PC-3 (cell line): ENCODE measurements at regions not wholly inside any gene's neighbourhood (a gene's known extent, or its start where the extent isn't known, plus 50 kb on each side); places are given as distances from the start of the nearest gene placed in this dataset.

ENCODE experiments used
- EZH2 ChIP-seq: fragments of 300-600 bp; sonication (generic); IDR thresholded peaks from one replicate; pipeline ENCODE4 v1.6.1; 2017; ENCODE audit warnings: antibody characterized with exemption, mild to moderate bottlenecking, low read length; ENCODE audit not compliant: unreplicated experiment
- EZH2phosphoT487 ChIP-seq: fragments of 300-600 bp; sonication (generic); IDR thresholded peaks from 2 replicates; pipeline ENCODE4 v1.6.1; 2018; ENCODE audit warnings: mild to moderate bottlenecking, antibody characterized with exemption, low read length, borderline replicate concordance
- TF ChIP-seq, protein P1 (sequence below): fragments of 300-600 bp; sonication (generic); conservative IDR thresholded peaks from 2 replicates; pipeline ENCODE4 v1.5.1; 2017; ENCODE audit warnings: antibody characterized with exemption, low read depth, mild to moderate bottlenecking, low read length

DNA sequence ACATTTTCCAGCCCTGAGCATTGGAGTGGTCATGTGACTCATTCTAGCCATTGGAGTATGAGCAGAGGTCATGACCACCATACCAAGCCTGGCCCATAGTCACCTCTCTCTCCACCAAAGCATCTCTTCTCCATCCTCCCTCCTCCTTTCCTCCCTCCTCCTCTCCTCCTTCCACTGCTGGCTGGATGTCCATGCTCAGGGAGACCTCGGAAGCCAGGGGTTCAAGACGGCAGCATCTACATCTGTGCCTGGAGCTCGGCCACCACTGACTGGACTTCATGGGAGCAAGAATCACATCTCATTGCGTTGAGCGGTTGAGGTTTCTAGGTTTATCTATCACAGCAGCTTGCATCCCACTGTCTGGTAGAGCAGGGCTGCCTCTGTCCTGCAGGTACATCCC, 252.4 kb downstream of the NDUFA10 start:
- TF ChIP-seq, protein P1, sequence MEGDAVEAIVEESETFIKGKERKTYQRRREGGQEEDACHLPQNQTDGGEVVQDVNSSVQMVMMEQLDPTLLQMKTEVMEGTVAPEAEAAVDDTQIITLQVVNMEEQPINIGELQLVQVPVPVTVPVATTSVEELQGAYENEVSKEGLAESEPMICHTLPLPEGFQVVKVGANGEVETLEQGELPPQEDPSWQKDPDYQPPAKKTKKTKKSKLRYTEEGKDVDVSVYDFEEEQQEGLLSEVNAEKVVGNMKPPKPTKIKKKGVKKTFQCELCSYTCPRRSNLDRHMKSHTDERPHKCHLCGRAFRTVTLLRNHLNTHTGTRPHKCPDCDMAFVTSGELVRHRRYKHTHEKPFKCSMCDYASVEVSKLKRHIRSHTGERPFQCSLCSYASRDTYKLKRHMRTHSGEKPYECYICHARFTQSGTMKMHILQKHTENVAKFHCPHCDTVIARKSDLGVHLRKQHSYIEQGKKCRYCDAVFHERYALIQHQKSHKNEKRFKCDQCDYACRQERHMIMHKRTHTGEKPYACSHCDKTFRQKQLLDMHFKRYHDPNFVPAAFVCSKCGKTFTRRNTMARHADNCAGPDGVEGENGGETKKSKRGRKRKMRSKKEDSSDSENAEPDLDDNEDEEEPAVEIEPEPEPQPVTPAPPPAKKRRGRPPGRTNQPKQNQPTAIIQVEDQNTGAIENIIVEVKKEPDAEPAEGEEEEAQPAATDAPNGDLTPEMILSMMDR = no peak
- TF ChIP-seq EZH2phosphoT487 (no peak), EZH2 (no peak)
